ENCODE measurements at regions not wholly inside any gene's neighbourhood (a gene's known extent, or its start where the extent isn't known, plus 50 kb on each side); places are given as distances from the start of the nearest gene placed in this dataset.
"Not testable (repeated sequence)": the region's sequence is repeated elsewhere in the genome, so short reads cannot be mapped to it uniquely, and the experiment has no call there.

GRCh38 chr5:86232246-86232645 is 385.5 kb upstream of the COX7C start:
- no peak for DNase-seq (ENCODE audit: low read depth)

- no peak for DNase-seq (ENCODE audit: low read depth)
Observed at GRCh38 chr5:86244153-86244552, 373.6 kb upstream of the COX7C start.

- DNase-seq (ENCODE audit: low read depth): no peak
Observed at GRCh38 chr5:86257871-86258270, 359.9 kb upstream of the COX7C start.

GRCh38 chr5:86284400-86285190 is 333.1 kb upstream of the COX7C start:
- not testable (repeated sequence) for DNase-seq (ENCODE audit: low read depth)

GRCh38 chr5:86287437-86287836 is 330.3 kb upstream of the COX7C start:
- DNase-seq (ENCODE audit: low read depth): not testable (repeated sequence)

- DNase-seq (ENCODE audit: low read depth): not testable (repeated sequence)
Observed at GRCh38 chr5:86289786-86290185, 328.0 kb upstream of the COX7C start.

- not testable (repeated sequence) for DNase-seq (ENCODE audit: low read depth)
Observed at GRCh38 chr5:86292811-86293210, 324.9 kb upstream of the COX7C start.

GRCh38 chr5:86302643-86303042 is 315.1 kb upstream of the COX7C start:
- DNase-seq (ENCODE audit: low read depth): not testable (repeated sequence)

GRCh38 chr5:86305050-86305449 is 312.7 kb upstream of the COX7C start:
- peak; percentile 3 for DNase-seq (ENCODE audit: low read depth)

GRCh38 chr5:86314951-86315350 is 302.8 kb upstream of the COX7C start:
- no peak for DNase-seq (ENCODE audit: low read depth)

- peak; percentile 1 for DNase-seq (ENCODE audit: low read depth)
Observed at GRCh38 chr5:86320266-86320665, 297.5 kb upstream of the COX7C start.

GRCh38 chr5:86329318-86329717 is 288.4 kb upstream of the COX7C start:
- no peak for DNase-seq (ENCODE audit: low read depth)

- DNase-seq (ENCODE audit: low read depth): no peak
Observed at GRCh38 chr5:86330736-86331135, 287.0 kb upstream of the COX7C start.

GRCh38 chr5:86332851-86333250 is 284.9 kb upstream of the COX7C start:
- DNase-seq (ENCODE audit: low read depth): no peak

- DNase-seq (ENCODE audit: low read depth): no peak
Observed at GRCh38 chr5:86337667-86338460, 279.9 kb upstream of the COX7C start.

GRCh38 chr5:86354664-86355063 is 263.1 kb upstream of the COX7C start:
- no peak for DNase-seq (ENCODE audit: low read depth)

GRCh38 chr5:86360801-86361200 is 256.9 kb upstream of the COX7C start:
- no peak for DNase-seq (ENCODE audit: low read depth)

GRCh38 chr5:86371061-86371460 is 246.7 kb upstream of the COX7C start:
- no peak for DNase-seq (ENCODE audit: low read depth)

GRCh38 chr5:86374611-86375010 is 243.1 kb upstream of the COX7C start:
- no peak for DNase-seq (ENCODE audit: low read depth)

GRCh38 chr5:86376214-86376613 is 241.5 kb upstream of the COX7C start:
- DNase-seq (ENCODE audit: low read depth): no peak

- DNase-seq (ENCODE audit: low read depth): no peak
Observed at GRCh38 chr5:86403190-86403589, 214.6 kb upstream of the COX7C start.

GRCh38 chr5:86404256-86404655 is 213.5 kb upstream of the COX7C start:
- no peak for DNase-seq (ENCODE audit: low read depth)

- no peak for DNase-seq (ENCODE audit: low read depth)
Observed at GRCh38 chr5:86407711-86408110, 210.0 kb upstream of the COX7C start.
